A673 (cell line): ENCODE measurements at regions not wholly inside any gene's neighbourhood (a gene's known extent, or its start where the extent isn't known, plus 50 kb on each side); places are given as distances from the start of the nearest gene placed in this dataset.

Experiments
- EZH2 ChIP-seq: fragments of 200-600 bp; sonication (generic); IDR thresholded peaks from 2 replicates; pipeline ENCODE4 v1.6.1; 2017; ENCODE audit warnings: borderline replicate concordance, low read depth, mild to moderate bottlenecking, mixed read lengths, antibody characterized with exemption, low read length; ENCODE audit not compliant: poor library complexity, severe bottlenecking
- TF ChIP-seq, protein P1 (sequence below): fragments of 300-800, 200-600 bp; sonication (generic); conservative IDR thresholded peaks from 2 replicates; pipeline ENCODE4 v1.5.1; 2017; ENCODE audit warnings: low read depth, mild to moderate bottlenecking, antibody characterized with exemption, low read length, moderate library complexity, mixed read lengths

DNA sequence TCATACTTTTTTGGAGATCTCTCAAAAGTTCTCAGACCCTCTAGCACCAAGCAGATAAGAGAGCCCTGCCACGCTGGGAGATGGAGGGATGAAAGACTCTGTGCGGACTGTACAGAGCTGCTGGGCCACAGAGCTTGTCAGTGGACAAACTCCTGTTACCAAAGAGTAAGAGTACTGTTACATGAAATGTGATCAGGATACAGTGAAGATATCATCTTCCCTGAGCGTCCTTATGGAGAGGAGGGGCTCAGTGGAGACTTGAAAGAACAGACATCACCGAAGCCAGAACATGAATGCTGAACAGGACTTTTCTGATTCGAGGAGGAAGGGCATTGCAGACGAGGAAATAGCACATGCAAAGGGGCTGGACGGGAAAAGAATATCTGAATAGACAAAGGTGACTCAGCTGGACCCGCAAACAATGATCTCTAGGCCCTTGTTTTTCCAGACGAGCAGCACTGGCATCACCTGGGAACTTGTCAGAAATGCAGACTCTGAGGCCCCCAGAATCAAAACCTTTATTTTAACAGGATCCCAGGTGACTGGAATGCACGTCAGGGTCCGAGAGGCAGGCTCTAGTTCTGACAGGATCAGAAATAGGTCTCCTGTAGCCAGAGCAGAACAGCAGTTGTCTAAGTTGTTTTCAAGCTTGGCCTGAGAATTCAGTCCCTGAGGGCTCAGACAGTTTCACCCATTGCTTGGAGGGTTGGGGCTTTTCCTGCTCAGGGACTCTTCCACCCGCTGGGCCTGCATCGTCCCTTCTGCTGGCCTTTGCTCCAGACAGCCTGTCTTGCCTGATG is 277.9 kb downstream of the RPLP1 start:
- TF ChIP-seq, protein P1, sequence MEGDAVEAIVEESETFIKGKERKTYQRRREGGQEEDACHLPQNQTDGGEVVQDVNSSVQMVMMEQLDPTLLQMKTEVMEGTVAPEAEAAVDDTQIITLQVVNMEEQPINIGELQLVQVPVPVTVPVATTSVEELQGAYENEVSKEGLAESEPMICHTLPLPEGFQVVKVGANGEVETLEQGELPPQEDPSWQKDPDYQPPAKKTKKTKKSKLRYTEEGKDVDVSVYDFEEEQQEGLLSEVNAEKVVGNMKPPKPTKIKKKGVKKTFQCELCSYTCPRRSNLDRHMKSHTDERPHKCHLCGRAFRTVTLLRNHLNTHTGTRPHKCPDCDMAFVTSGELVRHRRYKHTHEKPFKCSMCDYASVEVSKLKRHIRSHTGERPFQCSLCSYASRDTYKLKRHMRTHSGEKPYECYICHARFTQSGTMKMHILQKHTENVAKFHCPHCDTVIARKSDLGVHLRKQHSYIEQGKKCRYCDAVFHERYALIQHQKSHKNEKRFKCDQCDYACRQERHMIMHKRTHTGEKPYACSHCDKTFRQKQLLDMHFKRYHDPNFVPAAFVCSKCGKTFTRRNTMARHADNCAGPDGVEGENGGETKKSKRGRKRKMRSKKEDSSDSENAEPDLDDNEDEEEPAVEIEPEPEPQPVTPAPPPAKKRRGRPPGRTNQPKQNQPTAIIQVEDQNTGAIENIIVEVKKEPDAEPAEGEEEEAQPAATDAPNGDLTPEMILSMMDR = no peak
- no peak for TF ChIP-seq EZH2
